Adrenal gland (tissue), 5 donors: ENCODE measurements at regions not wholly inside any gene's neighbourhood (a gene's known extent, or its start where the extent isn't known, plus 50 kb on each side); places are given as distances from the start of the nearest gene placed in this dataset.

Experiments used
- CTCF ChIP-seq, 6 experiments: fragments of 450-650 bp in 4 of 6; fragments of 200-600 bp in 2 of 6; sonication (generic) in 1 of 6; IDR thresholded peaks; 1 replicate in 5 of 6; 2 replicates in 1 of 6; pipeline versions ENCODE4 v1.5.1 to v1.8.0; 2016 to 2021; ENCODE audit warnings: antibody characterized with exemption in 6 of 6, mild to moderate bottlenecking in 2 of 6, moderate library complexity in 1 of 6
- POLR2A ChIP-seq, 2 donors: fragments of 450-650 bp; IDR thresholded peaks; one replicate each; pipeline ENCODE4 v1.6.1; 2017; ENCODE audit warnings: antibody characterized with exemption in 2 of 2, mild to moderate bottlenecking in 2 of 2, moderate library complexity in 1 of 2
- donor health status: DM: no; HTN: no; CAD: no.

- TF ChIP-seq CTCF (IDR thresholded peaks at IDR 0.05) (no peak), POLR2A (IDR thresholded peaks at IDR 0.05) (no peak)
These were observed 52.9 kb upstream of the CAPN13 start for GRCh38 chr2:30860003-30860725.
